Stimulated activated memory B cell treated with anti-CD40 and anti-IgM and Interleukin-4, amounts not matched to agents 10 μg/mL and 1 μg/mL and 100 μg/mL, for 72 hours (primary cell): ENCODE measurements at regions not wholly inside any gene's neighbourhood (a gene's known extent, or its start where the extent isn't known, plus 50 kb on each side); places are given as distances from the start of the nearest gene placed in this dataset.

ENCODE experiments used
- ATAC-seq: fragments of 150-1000 bp; cut with Tn5 transposase; 2 replicates; pipeline ENCODE4 v1.10.0; 2021
- H3K27ac Mint-ChIP-seq: one replicate; pipeline ENCODE4 v1.8.0; 2022; ENCODE audit warnings: mild to moderate bottlenecking, mixed read lengths
- H3K27me3 Mint-ChIP-seq: one replicate; pipeline ENCODE4 v1.8.0; 2022; ENCODE audit warnings: mixed read lengths
- H3K36me3 Mint-ChIP-seq: one replicate; pipeline ENCODE4 v1.8.0; 2022; ENCODE audit warnings: mixed read lengths
- H3K4me1 Mint-ChIP-seq: one replicate; pipeline ENCODE4 v1.8.0; 2022; ENCODE audit warnings: mixed read lengths
- H3K4me3 Mint-ChIP-seq: one replicate; pipeline ENCODE4 v1.8.0; 2022; ENCODE audit warnings: mild to moderate bottlenecking, moderate library complexity, mixed read lengths
- H3K9me3 Mint-ChIP-seq: one replicate; pipeline ENCODE4 v1.8.0; 2022; ENCODE audit warnings: mixed read lengths

DNA sequence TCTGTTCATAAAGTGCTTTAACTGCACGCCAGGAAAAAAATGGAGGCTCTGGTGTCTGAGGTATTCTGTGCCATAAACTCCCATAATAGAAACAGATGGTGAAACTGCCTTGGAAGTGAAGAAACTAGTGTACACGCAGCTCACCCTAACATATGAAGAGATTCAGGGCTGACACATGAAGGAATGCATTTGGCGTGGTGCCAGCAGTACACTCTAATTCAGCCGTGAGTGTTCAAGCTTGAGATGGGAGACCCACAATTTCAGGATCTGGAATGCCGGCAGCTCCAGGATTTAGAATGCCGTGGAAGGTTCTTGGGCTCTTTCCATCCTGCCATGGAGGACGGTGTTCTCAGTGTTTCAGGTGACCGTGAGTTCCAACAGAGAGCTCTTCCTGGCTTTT lies 478.4 kb downstream of the TSHZ3 start:
- Mint-ChIP-seq H3K27me3 (no peaks in the 10 kb centered on the region), H3K27ac (no peak overlapping the region), H3K4me1 (no peaks in the 10 kb centered on the region), H3K36me3 (no peaks in the 10 kb centered on the region), H3K9me3 (peaks cover 5% of the 10 kb centered on the region), H3K4me3 (no peak overlapping the region)
- no peak for ATAC-seq

DNA sequence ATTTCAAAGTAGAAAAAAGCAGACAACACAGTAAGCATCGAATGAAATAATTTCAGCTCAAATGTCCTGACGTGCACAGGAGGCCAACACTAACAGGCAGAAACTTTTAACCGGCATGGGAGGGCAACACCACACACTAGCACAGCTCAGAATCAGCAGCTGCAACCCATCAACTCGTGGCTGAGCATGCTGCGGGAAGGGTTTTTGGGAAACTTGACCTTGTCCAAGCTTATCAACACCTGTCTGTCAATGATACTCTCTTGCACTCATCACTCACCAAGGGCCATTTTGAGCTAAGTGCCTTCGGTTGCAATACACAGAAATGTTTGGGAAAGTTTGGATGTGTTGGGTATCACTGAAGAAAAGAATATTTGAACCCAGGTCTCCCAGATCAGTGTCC lies 483.7 kb downstream of the TSHZ3 start:
- Mint-ChIP-seq H3K9me3 (peaks cover 14% of the 10 kb centered on the region), H3K27me3 (no peaks in the 10 kb centered on the region)
- no peak for ATAC-seq

DNA sequence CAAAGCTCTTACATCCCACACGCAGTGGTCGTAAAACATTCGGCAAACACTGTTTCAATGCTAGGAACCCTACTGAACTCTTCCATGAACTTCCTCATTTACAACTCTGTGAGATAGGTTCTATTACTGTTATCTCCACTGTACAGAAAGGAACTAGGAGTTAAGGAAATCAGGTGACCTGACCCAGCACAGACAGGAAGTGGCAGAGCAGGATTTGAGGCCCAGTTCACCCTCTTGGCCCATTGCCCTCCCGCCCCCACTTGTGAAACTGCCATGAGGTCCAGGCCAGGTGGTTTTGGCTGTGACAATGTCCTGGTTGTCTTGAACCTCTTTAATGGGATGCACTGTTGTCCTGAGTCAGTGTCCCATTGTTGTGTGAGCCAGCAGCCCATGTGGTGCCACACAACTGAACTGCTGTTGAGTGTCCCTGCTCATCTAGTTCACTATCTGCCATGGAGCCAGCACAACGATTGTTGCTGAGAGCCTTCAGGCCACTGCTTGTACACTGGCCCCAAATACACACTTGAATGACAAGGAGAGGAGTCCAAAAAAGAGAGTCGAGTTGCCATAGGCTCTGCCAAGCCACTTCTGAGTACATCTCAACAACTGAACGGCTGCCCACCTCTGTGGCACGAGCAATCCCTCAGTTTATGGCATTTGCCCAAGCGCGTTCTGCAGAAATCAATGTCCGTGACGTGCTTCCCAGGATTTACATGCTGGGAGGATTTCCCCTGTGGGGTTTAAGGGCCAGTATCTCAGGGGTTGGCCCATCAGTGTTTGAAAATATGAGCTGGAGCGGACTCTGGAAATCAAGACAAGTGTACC lies 484.6 kb downstream of the TSHZ3 start:
- Mint-ChIP-seq H3K27me3 (no peaks in the 10 kb centered on the region), H3K36me3 (no peaks in the 10 kb centered on the region), H3K9me3 (peaks cover 18% of the 10 kb centered on the region), H3K4me1 (no peaks in the 10 kb centered on the region), H3K4me3 (no peak overlapping the region), H3K27ac (no peak overlapping the region)
- ATAC-seq: no peak

More for the DNA sequence above, 483.7 kb downstream of the TSHZ3 start:
- Mint-ChIP-seq H3K27ac (no peak overlapping the region), H3K4me3 (no peak overlapping the region), H3K4me1 (no peaks in the 10 kb centered on the region), H3K36me3 (no peaks in the 10 kb centered on the region)

DNA sequence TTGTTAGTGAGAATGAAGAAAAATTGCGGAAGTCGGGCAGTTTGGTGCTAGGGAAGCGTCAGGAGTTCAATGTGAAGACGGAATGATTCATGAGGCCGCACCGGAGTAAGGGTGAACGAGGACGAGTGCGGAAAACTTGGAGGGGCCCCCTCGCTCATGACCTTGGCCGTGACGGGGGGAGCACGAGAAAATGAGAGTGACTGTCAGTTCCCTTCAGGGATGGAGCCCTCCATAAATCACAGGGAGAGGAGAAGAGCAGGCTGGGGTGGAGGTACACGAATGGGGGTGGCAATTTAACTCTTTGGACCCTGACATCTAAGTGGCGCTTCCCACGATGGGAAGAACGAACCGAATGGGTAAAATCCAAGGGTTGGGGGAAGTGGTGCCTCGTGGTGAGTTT lies 486.4 kb downstream of the TSHZ3 start:
- no peak overlapping the region for H3K4me3 Mint-ChIP-seq
- ATAC-seq: no peak
- peaks cover 15% of the 10 kb centered on the region for H3K9me3 Mint-ChIP-seq
- no peaks in the 10 kb centered on the region for H3K27me3 Mint-ChIP-seq
- H3K36me3 Mint-ChIP-seq: no peaks in the 10 kb centered on the region
- no peak overlapping the region for H3K27ac Mint-ChIP-seq
- H3K4me1 Mint-ChIP-seq: no peaks in the 10 kb centered on the region

DNA sequence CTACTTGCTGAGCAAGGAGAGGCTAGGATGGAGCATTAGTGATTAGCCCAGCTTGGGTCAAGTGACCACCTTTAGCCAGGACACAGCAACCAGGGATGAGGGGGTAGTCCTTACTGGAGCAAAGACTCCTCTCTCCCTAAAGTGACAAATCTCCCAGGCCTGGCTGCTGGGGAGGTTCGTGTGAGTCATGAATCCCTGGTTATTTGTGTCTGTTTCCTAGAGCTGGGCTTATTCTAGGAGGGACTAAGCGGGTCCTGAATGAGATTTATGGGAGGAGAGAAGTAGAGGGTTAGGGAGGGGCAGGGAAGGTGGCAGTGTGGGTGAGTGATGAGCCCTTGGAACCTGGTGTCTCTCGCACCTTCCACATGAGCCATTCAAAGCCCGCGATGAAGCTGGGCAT lies 487.3 kb downstream of the TSHZ3 start:
- ATAC-seq: no peak
- Mint-ChIP-seq H3K4me1 (no peaks in the 10 kb centered on the region), H3K36me3 (no peaks in the 10 kb centered on the region), H3K9me3 (peaks cover 15% of the 10 kb centered on the region), H3K27ac (no peak overlapping the region), H3K4me3 (no peak overlapping the region), H3K27me3 (no peaks in the 10 kb centered on the region)

DNA sequence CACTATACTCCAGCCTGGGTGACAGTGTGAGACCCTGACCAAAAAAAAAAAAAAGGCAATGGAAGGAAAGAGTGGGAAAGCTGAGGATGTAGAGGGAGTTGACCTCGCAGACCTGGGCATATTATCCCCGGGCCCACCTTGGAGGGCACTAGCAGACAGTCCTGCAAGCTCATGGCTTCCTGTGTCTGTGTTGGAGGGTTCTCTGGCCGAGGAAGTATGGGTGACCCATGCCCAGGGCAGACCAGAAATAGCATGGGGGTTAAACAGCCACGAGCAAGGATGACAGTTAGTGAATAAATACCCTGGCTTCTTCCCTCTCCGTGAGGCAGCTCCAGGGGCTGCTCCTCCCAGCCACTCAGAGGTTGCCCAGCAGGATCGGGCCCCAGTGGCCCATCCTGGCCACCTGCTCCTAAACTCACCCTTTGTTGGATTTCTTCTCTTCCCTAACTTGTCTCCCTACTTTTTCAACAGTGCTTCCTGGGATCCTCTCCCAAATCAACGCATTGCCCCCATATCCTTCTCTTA lies 485.8 kb downstream of the ZNF536 start:
- H3K4me1 Mint-ChIP-seq: no peaks in the 10 kb centered on the region
- no peak overlapping the region for H3K27ac Mint-ChIP-seq
- no peaks in the 10 kb centered on the region for H3K27me3 Mint-ChIP-seq
- peaks cover 17% of the 10 kb centered on the region for H3K9me3 Mint-ChIP-seq
- H3K4me3 Mint-ChIP-seq: no peak overlapping the region
- ATAC-seq: no peak
- H3K36me3 Mint-ChIP-seq: no peaks in the 10 kb centered on the region

DNA sequence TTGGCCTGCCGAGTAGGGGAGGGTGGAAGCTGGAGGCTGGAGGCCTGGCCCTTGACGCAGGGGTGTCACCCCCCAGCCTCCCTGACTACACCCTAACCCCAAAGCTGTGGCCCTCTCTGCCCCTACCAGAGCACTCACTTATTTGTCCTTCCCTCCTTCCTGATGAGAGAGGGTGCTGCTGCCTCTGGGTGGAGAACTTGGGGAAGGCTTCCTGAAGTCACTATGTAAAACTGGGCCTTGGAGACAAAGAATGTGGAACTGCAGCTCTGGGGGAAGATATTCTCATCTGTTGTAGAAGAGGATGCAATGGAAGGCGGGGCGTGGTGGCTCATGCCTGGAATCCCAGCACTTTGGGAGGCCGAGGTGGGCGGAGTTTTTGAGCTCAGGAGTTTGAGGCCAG lies 485.2 kb downstream of the ZNF536 start:
- ATAC-seq: no peak
- peaks cover 14% of the 10 kb centered on the region for H3K9me3 Mint-ChIP-seq
- H3K36me3 Mint-ChIP-seq: no peaks in the 10 kb centered on the region
- no peak overlapping the region for H3K4me3 Mint-ChIP-seq
- no peaks in the 10 kb centered on the region for H3K27me3 Mint-ChIP-seq
- H3K27ac Mint-ChIP-seq: no peak overlapping the region
- H3K4me1 Mint-ChIP-seq: no peaks in the 10 kb centered on the region

DNA sequence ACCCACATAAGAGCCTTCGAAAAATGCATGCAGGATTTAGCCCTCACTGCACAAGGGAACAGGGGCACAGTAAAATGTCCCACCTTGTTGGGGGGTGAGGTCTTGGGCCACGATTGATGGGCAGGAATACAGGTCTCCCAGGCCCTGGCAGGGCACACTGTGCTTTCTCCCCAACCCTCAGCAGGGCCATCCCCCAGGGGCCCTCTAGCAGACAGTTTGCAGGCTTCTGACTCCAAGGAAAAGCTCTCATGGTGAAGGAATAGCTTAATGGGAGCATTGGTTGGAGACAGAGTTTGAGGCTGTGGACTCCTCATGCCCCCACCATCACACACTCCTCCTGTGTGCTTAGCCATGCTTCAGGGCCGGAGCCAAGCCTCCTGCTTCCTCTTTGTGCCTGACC lies 484.6 kb downstream of the ZNF536 start:
- H3K4me1 Mint-ChIP-seq: no peaks in the 10 kb centered on the region
- H3K27ac Mint-ChIP-seq: no peak overlapping the region
- peaks cover 14% of the 10 kb centered on the region for H3K9me3 Mint-ChIP-seq
- no peaks in the 10 kb centered on the region for H3K27me3 Mint-ChIP-seq
- no peaks in the 10 kb centered on the region for H3K36me3 Mint-ChIP-seq
- no peak overlapping the region for H3K4me3 Mint-ChIP-seq
- no peak for ATAC-seq

DNA sequence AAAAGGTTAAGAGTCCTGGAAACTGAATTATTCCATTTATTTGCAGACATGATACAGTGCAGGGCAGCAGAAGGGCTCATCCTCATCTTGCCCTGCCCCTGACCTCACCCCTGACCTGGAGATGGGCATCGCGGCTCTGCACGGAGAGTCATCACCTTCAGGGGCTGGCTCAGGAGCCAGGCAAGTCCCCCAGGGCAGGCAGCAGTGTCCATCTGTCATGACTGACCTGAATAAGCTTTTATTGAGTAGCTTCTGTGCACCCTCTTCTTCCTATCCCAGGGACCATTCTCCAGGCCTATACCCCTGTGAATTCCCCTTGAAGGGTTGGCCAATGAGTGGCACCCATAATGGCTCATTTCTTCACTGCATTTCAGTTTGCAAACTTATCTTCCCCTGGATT lies 484.2 kb downstream of the ZNF536 start:
- H3K4me1 Mint-ChIP-seq: no peaks in the 10 kb centered on the region

DNA sequence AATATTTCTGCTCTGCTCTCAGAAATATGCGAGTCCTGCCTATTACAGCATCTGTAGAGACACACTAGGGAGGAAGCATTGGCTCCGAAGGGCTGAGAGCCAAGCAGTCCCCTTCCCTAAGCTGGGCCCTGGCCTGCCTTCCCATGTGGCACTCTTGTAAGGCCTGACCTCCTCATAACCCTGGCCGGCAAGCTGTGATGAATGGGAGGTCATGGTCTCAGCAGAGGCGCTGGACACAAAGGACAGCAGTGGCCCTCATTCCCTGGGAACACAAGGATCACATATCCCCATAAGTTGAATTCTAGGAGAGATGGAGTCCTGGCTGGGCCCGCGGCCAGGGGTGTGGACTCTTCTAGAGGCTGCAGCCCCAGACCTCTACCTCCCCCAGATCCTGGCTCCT lies 483.3 kb downstream of the ZNF536 start:
- Mint-ChIP-seq H3K4me1 (no peaks in the 10 kb centered on the region), H3K36me3 (no peaks in the 10 kb centered on the region), H3K27ac (no peak overlapping the region), H3K4me3 (no peak overlapping the region), H3K27me3 (no peaks in the 10 kb centered on the region), H3K9me3 (peaks cover 10% of the 10 kb centered on the region)
- no peak for ATAC-seq

More for the DNA sequence above, 484.2 kb downstream of the ZNF536 start:
- no peak overlapping the region for H3K27ac Mint-ChIP-seq
- H3K9me3 Mint-ChIP-seq: peaks cover 13% of the 10 kb centered on the region
- no peaks in the 10 kb centered on the region for H3K36me3 Mint-ChIP-seq
- H3K4me3 Mint-ChIP-seq: no peak overlapping the region
- ATAC-seq: no peak
- no peaks in the 10 kb centered on the region for H3K27me3 Mint-ChIP-seq

DNA sequence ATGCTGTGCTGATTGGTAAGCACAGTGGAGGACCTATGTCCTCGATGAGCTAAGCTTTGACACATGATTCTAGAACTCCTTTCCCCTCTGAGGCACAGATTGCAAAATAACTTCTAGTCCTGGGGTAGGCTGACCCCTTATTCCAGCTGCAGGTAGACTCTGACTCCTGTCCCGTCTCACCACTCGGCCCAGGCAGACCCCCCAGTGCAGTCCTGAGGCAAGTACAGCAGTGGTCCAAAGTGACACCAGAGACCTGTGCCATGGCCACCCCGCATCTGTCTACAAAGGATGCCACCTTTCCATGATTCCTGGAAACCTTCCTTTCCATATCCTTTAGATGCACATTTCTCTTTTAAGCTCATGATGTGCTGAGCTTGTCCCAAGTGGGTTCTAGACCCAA lies 482.5 kb downstream of the ZNF536 start:
- H3K4me1 Mint-ChIP-seq: no peaks in the 10 kb centered on the region
- no peaks in the 10 kb centered on the region for H3K36me3 Mint-ChIP-seq
- no peak overlapping the region for H3K27ac Mint-ChIP-seq
- H3K4me3 Mint-ChIP-seq: no peak overlapping the region
- ATAC-seq: no peak
- peaks cover 6% of the 10 kb centered on the region for H3K9me3 Mint-ChIP-seq
- no peaks in the 10 kb centered on the region for H3K27me3 Mint-ChIP-seq

DNA sequence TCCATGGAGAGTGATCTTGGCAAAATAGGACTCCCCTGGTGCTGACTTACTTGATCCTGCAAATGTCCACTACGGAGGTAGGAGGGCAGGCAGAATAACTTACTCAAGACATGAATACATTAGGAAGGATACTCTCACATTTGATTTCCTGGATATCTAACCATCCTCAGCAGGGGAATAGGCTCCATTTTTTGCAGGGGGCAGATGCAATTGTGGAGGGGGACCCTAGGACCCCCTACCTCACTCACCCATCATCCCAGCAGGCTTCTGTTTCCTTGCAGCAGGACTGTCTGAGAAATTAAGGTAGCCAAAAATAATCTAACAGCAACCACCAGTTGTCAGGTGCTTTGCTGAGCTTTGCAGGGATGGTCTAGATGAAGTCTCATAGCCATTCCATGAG lies 482.0 kb downstream of the ZNF536 start:
- H3K27ac Mint-ChIP-seq: no peak overlapping the region
- H3K4me1 Mint-ChIP-seq: no peaks in the 10 kb centered on the region

DNA sequence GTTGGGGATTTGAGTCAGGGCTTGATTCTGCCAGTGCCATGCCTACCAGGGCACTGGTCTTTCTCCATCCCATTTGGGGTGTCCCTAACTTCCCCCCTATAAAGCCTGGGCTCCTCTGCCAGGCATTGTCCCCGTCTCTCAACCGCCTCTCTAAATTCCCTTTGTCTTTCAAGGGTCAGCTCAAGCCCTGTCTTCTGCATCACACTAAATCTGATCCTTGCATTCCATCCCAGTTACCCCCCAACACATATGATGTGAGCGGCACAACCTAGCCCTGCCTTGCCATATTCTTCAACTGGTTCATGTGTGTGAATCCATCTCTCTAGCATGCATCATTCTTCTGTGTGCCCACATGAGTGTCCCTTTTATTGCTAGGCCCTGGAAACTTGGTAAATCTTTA lies 480.9 kb downstream of the ZNF536 start:
- no peak overlapping the region for H3K27ac Mint-ChIP-seq
- peaks cover 6% of the 10 kb centered on the region for H3K9me3 Mint-ChIP-seq
- H3K4me3 Mint-ChIP-seq: no peak overlapping the region

More for the DNA sequence above, 482.0 kb downstream of the ZNF536 start:
- Mint-ChIP-seq H3K36me3 (no peaks in the 10 kb centered on the region), H3K9me3 (peaks cover 6% of the 10 kb centered on the region), H3K4me3 (no peak overlapping the region), H3K27me3 (no peaks in the 10 kb centered on the region)
- ATAC-seq: no peak

DNA sequence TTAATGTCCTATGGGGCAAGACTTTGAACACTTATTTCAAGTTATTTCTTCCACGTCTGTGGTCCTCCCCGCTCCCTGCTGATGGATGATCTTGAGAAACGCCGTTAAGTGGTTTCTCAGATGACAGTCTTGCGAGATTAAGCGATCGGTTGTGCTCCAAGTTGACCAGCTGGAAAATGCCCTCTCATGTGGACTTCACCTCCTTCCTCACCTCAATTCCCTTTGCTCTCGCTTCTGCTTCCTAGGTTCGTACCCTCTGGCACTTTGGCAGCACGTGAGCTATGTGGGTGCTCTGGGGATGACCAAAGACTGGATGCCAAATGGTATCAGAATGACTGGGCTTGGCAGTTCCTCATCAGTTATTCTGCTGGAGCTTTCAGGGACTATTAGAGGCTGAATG lies 480.0 kb downstream of the ZNF536 start:
- peaks cover 5% of the 10 kb centered on the region for H3K9me3 Mint-ChIP-seq

More for the DNA sequence above, 480.9 kb downstream of the ZNF536 start:
- no peak for ATAC-seq
- Mint-ChIP-seq H3K4me1 (no peaks in the 10 kb centered on the region), H3K27me3 (no peaks in the 10 kb centered on the region), H3K36me3 (no peaks in the 10 kb centered on the region)

DNA sequence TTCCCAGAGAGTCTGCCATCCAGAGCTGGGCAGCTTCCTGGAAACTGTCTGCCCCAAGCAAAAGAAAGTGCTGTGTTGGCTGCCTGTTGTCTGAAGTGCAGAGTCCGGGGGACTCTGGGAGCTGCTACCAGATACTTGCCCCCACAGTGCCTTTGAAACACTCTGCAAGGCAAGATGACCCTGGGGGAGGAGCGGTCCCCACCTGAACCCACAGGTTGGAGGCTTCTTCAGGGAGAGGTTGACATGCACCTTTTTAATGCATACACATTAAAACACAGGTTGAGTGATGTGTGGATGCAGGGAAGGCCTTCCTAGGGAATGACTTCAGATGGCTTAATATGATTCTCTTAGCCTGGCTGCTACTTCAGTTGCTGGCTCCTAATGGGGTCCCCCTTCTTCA lies 479.5 kb downstream of the ZNF536 start:
- Mint-ChIP-seq H3K27ac (no peak overlapping the region), H3K9me3 (peaks cover 7% of the 10 kb centered on the region), H3K27me3 (no peaks in the 10 kb centered on the region), H3K4me1 (no peaks in the 10 kb centered on the region), H3K36me3 (no peaks in the 10 kb centered on the region), H3K4me3 (no peak overlapping the region)
- ATAC-seq: no peak

More for the DNA sequence above, 480.0 kb downstream of the ZNF536 start:
- Mint-ChIP-seq H3K27ac (no peak overlapping the region), H3K4me3 (no peak overlapping the region), H3K4me1 (no peaks in the 10 kb centered on the region), H3K27me3 (no peaks in the 10 kb centered on the region), H3K36me3 (no peaks in the 10 kb centered on the region)
- no peak for ATAC-seq
